Tibial nerve (tissue), 4 donors: ENCODE measurements at regions not wholly inside any gene's neighbourhood (a gene's known extent, or its start where the extent isn't known, plus 50 kb on each side); places are given as distances from the start of the nearest gene placed in this dataset.

Experiments used
- DNase-seq, 2 donors: peaks; one replicate each; pipeline ENCODE4 v3.0.0-alpha.2; 2019; ENCODE audit warnings: low spot score in 2 of 2
- H3K27ac ChIP-seq, 4 donors: fragments of 200-600 bp; sonication (generic) in 3 of 4; one replicate each; pipeline ENCODE4 v1.5.1; 2017 to 2019; ENCODE audit warnings: mild to moderate bottlenecking in 1 of 4
- H3K27me3 ChIP-seq, 2 donors: fragments of 200-600 bp; sonication (generic) in 1 of 2; one replicate each; pipeline versions ENCODE4 v1.5.1 to v1.6.0; 2017 to 2019
- H3K36me3 ChIP-seq, 3 donors: fragments of 200-600 bp; sonication (generic); one replicate each; pipeline ENCODE4 v1.5.1; 2018 to 2019
- H3K4me1 ChIP-seq, 4 donors: fragments of 200-600 bp; sonication (generic) in 3 of 4; one replicate each; pipeline ENCODE4 v1.5.1; 2017 to 2019
- H3K4me3 ChIP-seq, 4 donors: fragments of 200-600 bp; sonication (generic) in 3 of 4; one replicate each; pipeline ENCODE4 v1.5.1; 2017 to 2019; ENCODE audit warnings: mild to moderate bottlenecking in 1 of 4, moderate library complexity in 1 of 4
- H3K9me3 ChIP-seq, 4 donors: fragments of 200-600 bp; sonication (generic) in 3 of 4; one replicate each; pipeline ENCODE4 v1.5.1; 2017 to 2019
- CTCF ChIP-seq, 5 experiments: fragments of 200-600 bp in 3 of 5; fragments of 450-650 bp in 2 of 5; sonication (generic) in 3 of 5; IDR thresholded peaks; one replicate each; pipeline ENCODE4 v1.5.1; 2016 to 2019; ENCODE audit warnings: antibody characterized with exemption in 5 of 5, mild to moderate bottlenecking in 3 of 5, moderate library complexity in 2 of 5
- EP300 ChIP-seq, 2 donors: sonication (generic); formaldehyde crosslinking; IDR thresholded peaks; one replicate each; pipeline ENCODE4 v1.6.1; 2017; ENCODE audit warnings: antibody characterized with exemption in 2 of 2, mild to moderate bottlenecking in 1 of 2
- POLR2A ChIP-seq, 2 donors: fragments of 450-650 bp; IDR thresholded peaks; one replicate each; pipeline ENCODE4 v1.6.1; 2017; ENCODE audit warnings: antibody characterized with exemption in 2 of 2, mild to moderate bottlenecking in 2 of 2, moderate library complexity in 2 of 2
- WGBS, 2 donors: methylation state at CpG; one replicate each; pipeline ENCODE4 v1.1.5; 2018; 5-methylcytosine and 5-hydroxymethylcytosine counted together

- DNase-seq, result no peak
- no peak overlapping the region for H3K4me3 ChIP-seq
- WGBS, 2 donors, result 34 to 42% methylated on average over 1 of the region's 1 CpG
- H3K27me3 ChIP-seq, result no peaks in the 10 kb centered on the region
- H3K36me3 ChIP-seq, result no peaks in the 10 kb centered on the region
- no peak overlapping the region for H3K27ac ChIP-seq
- no peaks in the 10 kb centered on the region for H3K4me1 ChIP-seq
- H3K9me3 ChIP-seq, result no peaks in the 10 kb centered on the region
- TF ChIP-seq POLR2A (IDR thresholded peaks at IDR 0.05) (no peak), CTCF (IDR thresholded peaks at IDR 0.05) (no peak), EP300 (IDR thresholded peaks at IDR 0.05) (no peak)
Observed at GRCh38 chr5:91706785-91707520, 323.8 kb upstream of the ARRDC3 start.

GRCh38 chr5:91703128-91703527 is 320.0 kb upstream of the ARRDC3 start:
- WGBS, 2 donors, result 88 to 98% methylated on average over 2 of the region's 2 CpGs
- no peak for DNase-seq

GRCh38 chr5:91699429-91699828 is 316.3 kb upstream of the ARRDC3 start:
- H3K9me3 ChIP-seq, result peaks cover 0 to 7% (median 0%) of the 10 kb centered on the region in 4 donors
- no peak overlapping the region for H3K4me3 ChIP-seq
- H3K27ac ChIP-seq, result no peak overlapping the region
- no peaks in the 10 kb centered on the region for H3K4me1 ChIP-seq
- DNase-seq, result no peak
- TF ChIP-seq EP300 (IDR thresholded peaks at IDR 0.05) (no peak), CTCF (IDR thresholded peaks at IDR 0.05) (no peak), POLR2A (IDR thresholded peaks at IDR 0.05) (no peak)
- H3K36me3 ChIP-seq, result no peaks in the 10 kb centered on the region
- H3K27me3 ChIP-seq, result no peaks in the 10 kb centered on the region
- 80 to 83% methylated on average over 3 of the region's 3 CpGs for WGBS, 2 donors

More at GRCh38 chr5:91703128-91703527, 320.0 kb upstream of the ARRDC3 start:
- Histone ChIP-seq H3K4me1 (no peaks in the 10 kb centered on the region), H3K4me3 (no peak overlapping the region), H3K27me3 (no peaks in the 10 kb centered on the region), H3K9me3 (peaks cover 0 to 7% (median 0%) of the 10 kb centered on the region in 4 donors), H3K27ac (no peak overlapping the region), H3K36me3 (no peaks in the 10 kb centered on the region)
- no peak for TF ChIP-seq POLR2A (IDR thresholded peaks at IDR 0.05)
- no peak for TF ChIP-seq CTCF (IDR thresholded peaks at IDR 0.05)
- TF ChIP-seq EP300 (IDR thresholded peaks at IDR 0.05), result no peak

GRCh38 chr5:91691592-91691991 is 308.5 kb upstream of the ARRDC3 start:
- H3K27me3 ChIP-seq, result no peaks in the 10 kb centered on the region
- 96 to 100% methylated on average over 2 of the region's 2 CpGs for WGBS, 2 donors
- no peak overlapping the region for H3K4me3 ChIP-seq
- no peak for DNase-seq
- no peaks in the 10 kb centered on the region for H3K4me1 ChIP-seq
- TF ChIP-seq EP300 (IDR thresholded peaks at IDR 0.05) (no peak), POLR2A (IDR thresholded peaks at IDR 0.05) (no peak), CTCF (IDR thresholded peaks at IDR 0.05) (no peak)
- no peak overlapping the region for H3K27ac ChIP-seq
- H3K36me3 ChIP-seq, result no peaks in the 10 kb centered on the region
- H3K9me3 ChIP-seq, result no peaks in the 10 kb centered on the region

GRCh38 chr5:91690921-91691320 is 307.8 kb upstream of the ARRDC3 start:
- Histone ChIP-seq H3K4me1 (no peaks in the 10 kb centered on the region), H3K27ac (no peak overlapping the region), H3K4me3 (no peak overlapping the region), H3K27me3 (no peaks in the 10 kb centered on the region), H3K9me3 (no peaks in the 10 kb centered on the region), H3K36me3 (no peaks in the 10 kb centered on the region)
- TF ChIP-seq CTCF (IDR thresholded peaks at IDR 0.05) (no peak), POLR2A (IDR thresholded peaks at IDR 0.05) (no peak), EP300 (IDR thresholded peaks at IDR 0.05) (no peak)
- DNase-seq, result no peak
- 63 to 69% methylated on average over 3 of the region's 3 CpGs for WGBS, 2 donors
